Middle frontal gyrus (tissue), 1 donor: ENCODE measurements at regions not wholly inside any gene's neighbourhood (a gene's known extent, or its start where the extent isn't known, plus 50 kb on each side); places are given as distances from the start of the nearest gene placed in this dataset.

Experiments
- DNase-seq: peaks from one replicate; pipeline ENCODE4 v3.0.0-alpha.2; 2015; ENCODE audit warnings: low spot score; ENCODE audit errors: extremely low spot score

- DNase-seq = no peak
These were observed 265.1 kb downstream of the PSAT1 start for GRCh38 chr9:78562021-78562420.

GRCh38 chr9:78563269-78563668 is 266.3 kb downstream of the PSAT1 start:
- DNase-seq = no peak

- DNase-seq = no peak
These were observed 268.6 kb downstream of the PSAT1 start for GRCh38 chr9:78565481-78565880.

GRCh38 chr9:78566521-78566920 is 269.6 kb downstream of the PSAT1 start:
- no peak for DNase-seq

- no peak for DNase-seq
These were observed 270.2 kb downstream of the PSAT1 start for GRCh38 chr9:78566948-78567675.

- DNase-seq = no peak
These were observed 270.8 kb downstream of the PSAT1 start for GRCh38 chr9:78567693-78568092.

- DNase-seq = no peak
These were observed 271.8 kb downstream of the PSAT1 start for GRCh38 chr9:78568774-78569173.

- DNase-seq = no peak
These were observed 275.3 kb downstream of the PSAT1 start for GRCh38 chr9:78572266-78572665.

- no peak for DNase-seq
These were observed 276.3 kb downstream of the PSAT1 start for GRCh38 chr9:78573205-78573604.

- DNase-seq = no peak
These were observed 276.7 kb downstream of the PSAT1 start for GRCh38 chr9:78573669-78574068.

GRCh38 chr9:78574354-78575045 is 277.6 kb downstream of the PSAT1 start:
- no peak for DNase-seq

GRCh38 chr9:78575081-78575480 is 278.2 kb downstream of the PSAT1 start:
- no peak for DNase-seq

GRCh38 chr9:78575771-78576170 is 278.8 kb downstream of the PSAT1 start:
- no peak for DNase-seq

GRCh38 chr9:78577156-78577906 is 280.4 kb downstream of the PSAT1 start:
- DNase-seq = no peak

- no peak for DNase-seq
These were observed 281.1 kb downstream of the PSAT1 start for GRCh38 chr9:78578072-78578471.

GRCh38 chr9:78582821-78583220 is 285.9 kb downstream of the PSAT1 start:
- DNase-seq = no peak

GRCh38 chr9:78584589-78584988 is 287.7 kb downstream of the PSAT1 start:
- no peak for DNase-seq

- DNase-seq = no peak
These were observed 289.0 kb downstream of the PSAT1 start for GRCh38 chr9:78585909-78586308.

- DNase-seq = no peak
These were observed 293.1 kb downstream of the PSAT1 start for GRCh38 chr9:78590068-78590467.

GRCh38 chr9:78592811-78593210 is 295.9 kb downstream of the PSAT1 start:
- no peak for DNase-seq

GRCh38 chr9:78595200-78595945 is 298.4 kb downstream of the PSAT1 start:
- no peak for DNase-seq

GRCh38 chr9:78596346-78596745 is 299.4 kb downstream of the PSAT1 start:
- no peak for DNase-seq
